H9 (cell line): ENCODE measurements at regions not wholly inside any gene's neighbourhood (a gene's known extent, or its start where the extent isn't known, plus 50 kb on each side); places are given as distances from the start of the nearest gene placed in this dataset.

ENCODE experiments used
- DNase-seq: peaks from one replicate; pipeline ENCODE4 v3.0.0-alpha.2; 2017
- H2AFZ ChIP-seq: one replicate; pipeline ENCODE4 v1.6.1; 2013; ENCODE audit warnings: mild to moderate bottlenecking, low read length, control low read depth, moderate library complexity
- H2AK5ac ChIP-seq: 2 replicates; pipeline ENCODE4 v1.6.1; 2013; ENCODE audit warnings: low read length, control low read depth, mixed read lengths; ENCODE audit not compliant: insufficient read length
- H2BK120ac ChIP-seq: one replicate; pipeline ENCODE4 v1.6.1; 2013; ENCODE audit warnings: low read depth, mild to moderate bottlenecking, low read length, control low read depth, inconsistent platforms; ENCODE audit not compliant: poor library complexity, severe bottlenecking
- H2BK12ac ChIP-seq: 2 replicates; pipeline ENCODE4 v1.6.1; 2013; ENCODE audit warnings: low read length, control low read depth, mixed read lengths, low read depth; ENCODE audit not compliant: insufficient read length
- H2BK15ac ChIP-seq: 2 replicates; pipeline ENCODE4 v1.6.1; 2013; ENCODE audit warnings: low read depth, low read length, control low read depth
- H2BK20ac ChIP-seq: one replicate; pipeline ENCODE4 v1.6.1; 2013; ENCODE audit warnings: low read depth, mild to moderate bottlenecking, low read length, control low read depth, inconsistent platforms; ENCODE audit not compliant: poor library complexity, severe bottlenecking
- H2BK5ac ChIP-seq: 2 replicates; pipeline ENCODE4 v1.6.1; 2013; ENCODE audit warnings: low read length, control low read depth, mixed read lengths; ENCODE audit not compliant: insufficient read length
- H3K14ac ChIP-seq: 2 replicates; pipeline ENCODE4 v1.6.1; 2013; ENCODE audit warnings: low read length, control low read depth; ENCODE audit not compliant: insufficient read depth
- H3K18ac ChIP-seq: 2 replicates; pipeline ENCODE4 v1.6.1; 2013; ENCODE audit warnings: low read depth, mild to moderate bottlenecking, mixed read lengths, low read length, control low read depth; ENCODE audit not compliant: insufficient read length
- H3K23ac ChIP-seq: 2 replicates; pipeline ENCODE4 v1.6.1; 2013; ENCODE audit warnings: low read length, control low read depth, mixed read lengths, low read depth; ENCODE audit not compliant: insufficient read length
- H3K23me2 ChIP-seq: 2 replicates; pipeline ENCODE4 v1.6.1; 2013; ENCODE audit warnings: low read depth, mild to moderate bottlenecking, mixed read lengths, low read length, control low read depth; ENCODE audit not compliant: insufficient read length, poor library complexity, severe bottlenecking
- H3K27ac ChIP-seq: 2 replicates; pipeline ENCODE4 v1.5.1; 2013; ENCODE audit warnings: low read length, control low read depth, mixed read lengths, low read depth; ENCODE audit not compliant: insufficient read length
- H3K27me3 ChIP-seq: 2 replicates; pipeline ENCODE4 v1.6.1; 2013; ENCODE audit warnings: low read length, control low read depth, inconsistent platforms; ENCODE audit not compliant: insufficient read depth
- H3K4ac ChIP-seq: 2 replicates; pipeline ENCODE4 v1.6.1; 2013; ENCODE audit warnings: low read depth, mild to moderate bottlenecking, control low read depth, inconsistent platforms, low read length, moderate library complexity
- H3K4me1 ChIP-seq: 2 replicates; pipeline ENCODE4 v1.6.1; 2013; ENCODE audit warnings: low read length, control low read depth, inconsistent platforms; ENCODE audit not compliant: insufficient read depth
- H3K4me2 ChIP-seq: 2 replicates; pipeline ENCODE4 v1.6.1; 2013; ENCODE audit warnings: low read length, control low read depth, mixed read lengths; ENCODE audit not compliant: insufficient read length, insufficient read depth
- H3K56ac ChIP-seq: 2 replicates; pipeline ENCODE4 v1.6.1; 2013; ENCODE audit warnings: low read depth, mild to moderate bottlenecking, mixed read lengths, low read length, control low read depth; ENCODE audit not compliant: insufficient read length
- H3K79me1 ChIP-seq: 2 replicates; pipeline ENCODE4 v1.6.1; 2013; ENCODE audit warnings: low read depth, mild to moderate bottlenecking, moderate library complexity, low read length, control low read depth, inconsistent platforms; ENCODE audit not compliant: insufficient read depth, poor library complexity, severe bottlenecking
- H3K79me2 ChIP-seq: 2 replicates; pipeline ENCODE4 v1.6.1; 2013; ENCODE audit warnings: low read length, control low read depth, inconsistent platforms; ENCODE audit not compliant: insufficient read depth
- H3K9ac ChIP-seq: 2 replicates; pipeline ENCODE4 v1.6.1; 2013; ENCODE audit warnings: low read length, control low read depth, mixed read lengths; ENCODE audit not compliant: insufficient read length; ENCODE audit errors: extremely low read depth
- H3K9me3 ChIP-seq: one replicate; pipeline ENCODE4 v1.6.1; 2013; ENCODE audit warnings: low read depth, low read length, inconsistent platforms; ENCODE audit not compliant: control insufficient read depth
- H3T11ph ChIP-seq: one replicate; pipeline ENCODE4 v1.6.1; 2013; ENCODE audit warnings: mild to moderate bottlenecking, low read length, control low read depth, inconsistent platforms
- H4K20me1 ChIP-seq: one replicate; pipeline ENCODE4 v1.6.1; 2013; ENCODE audit not compliant: control insufficient read depth, insufficient read length, insufficient read depth
- H4K5ac ChIP-seq: 2 replicates; pipeline ENCODE4 v1.6.1; 2013; ENCODE audit warnings: low read depth, mild to moderate bottlenecking, mixed read lengths, low read length, control low read depth; ENCODE audit not compliant: insufficient read length
- H4K8ac ChIP-seq: replicated peaks from 2 replicates; pipeline ENCODE4 v1.6.1; 2013; ENCODE audit warnings: low read length, control low read depth, mixed read lengths, low read depth; ENCODE audit not compliant: insufficient read length
- H4K91ac ChIP-seq: 2 replicates; pipeline ENCODE4 v1.6.1; 2013; ENCODE audit warnings: low read depth, mild to moderate bottlenecking, moderate library complexity, mixed read lengths, low read length, control low read depth; ENCODE audit not compliant: insufficient read length
- H3K27ac Mint-ChIP-seq, 3 experiments: 2 replicates in 2 of 3; 3 replicates in 1 of 3; pipeline ENCODE4 v1.8.0; 2020 to 2021; ENCODE audit warnings: mixed read lengths in 3 of 3, mild to moderate bottlenecking in 1 of 3, moderate library complexity in 1 of 3
- H3K27me3 Mint-ChIP-seq: 2 replicates; pipeline ENCODE4 v1.8.0; 2021; ENCODE audit warnings: low read depth, mild to moderate bottlenecking, moderate library complexity, mixed read lengths
- H3K36me3 Mint-ChIP-seq, 3 experiments: 2 replicates in 2 of 3; 3 replicates in 1 of 3; pipeline ENCODE4 v1.8.0; 2020 to 2021; ENCODE audit warnings: low read depth in 3 of 3, mixed read lengths in 3 of 3; ENCODE audit not compliant: insufficient read depth in 1 of 3
- H3K4me1 Mint-ChIP-seq, 2 experiments: 2 replicates each; pipeline ENCODE4 v1.8.0; 2020; ENCODE audit warnings: mixed read lengths in 2 of 2
- H3K4me3 Mint-ChIP-seq, 2 experiments: 2 replicates in 1 of 2; 3 replicates in 1 of 2; pipeline ENCODE4 v1.8.0; 2020 to 2021; ENCODE audit warnings: mild to moderate bottlenecking in 2 of 2, mixed read lengths in 2 of 2, moderate library complexity in 1 of 2
- H3K9me3 Mint-ChIP-seq, 2 experiments: 2 replicates in 1 of 2; 3 replicates in 1 of 2; pipeline ENCODE4 v1.8.0; 2020; ENCODE audit warnings: mild to moderate bottlenecking in 2 of 2, mixed read lengths in 2 of 2, moderate library complexity in 1 of 2
- CTCF ChIP-seq: fragments of 200-600 bp; sonication (generic); conservative IDR thresholded peaks from 3 replicates; pipeline ENCODE4 v1.8.0; 2021; ENCODE audit warnings: antibody characterized with exemption, mild to moderate bottlenecking
- WGBS: extraction: QIAGEN DNeasy Blood & Tissue Kit; methylation state at CpG from one replicate; pipeline ENCODE4 v1.1.7; 2013; ENCODE audit warnings: missing lambda C conversion rate, low lambda C conversion rate, mixed read lengths; ENCODE audit not compliant: insufficient read length; ENCODE audit errors: extremely low coverage; 5-methylcytosine and 5-hydroxymethylcytosine counted together

DNA sequence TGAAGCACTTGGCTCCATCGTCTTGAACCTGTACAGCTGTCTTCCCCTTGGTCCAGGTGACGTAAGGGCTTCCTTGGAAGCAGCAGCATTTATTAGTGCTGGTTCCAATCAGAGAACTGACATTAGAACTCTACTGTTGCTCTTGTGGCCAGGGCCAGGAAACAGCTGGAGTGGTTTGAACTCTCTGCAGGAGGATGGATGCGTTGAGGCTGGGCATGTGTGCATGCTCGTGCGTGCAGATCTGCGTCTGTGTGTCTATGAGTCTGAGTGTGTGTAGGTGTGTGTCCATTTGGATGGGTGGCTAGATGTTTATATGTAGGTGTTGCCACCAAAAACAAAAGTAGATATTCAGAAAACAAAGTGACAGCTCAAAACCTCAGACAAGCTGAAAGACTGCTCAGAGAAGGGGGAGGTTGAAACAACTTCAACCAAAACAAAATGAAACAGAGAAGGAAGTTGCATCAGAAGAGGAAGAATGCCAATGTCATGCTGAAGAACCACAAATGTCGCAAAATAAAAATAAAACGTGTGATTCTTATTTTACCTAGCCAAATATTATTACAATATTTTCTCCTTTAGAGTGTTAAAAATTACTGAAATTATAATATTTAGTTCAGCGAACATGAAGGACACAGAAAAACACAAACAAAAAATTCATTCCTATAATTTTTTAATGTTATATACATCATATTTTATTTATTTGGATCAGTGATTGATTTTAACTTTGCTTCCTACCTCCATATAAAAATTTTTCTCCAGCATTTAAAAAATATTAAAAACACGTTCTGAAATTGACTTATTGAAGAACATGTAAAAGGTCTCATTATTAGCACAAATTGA lies 96.1 kb upstream of the MKLN1 start:
- H3K36me3 Mint-ChIP-seq: no peaks in the 10 kb centered on the region
- H3T11ph ChIP-seq: no peak overlapping the region
- H3K9ac ChIP-seq: no peak overlapping the region
- peak overlapping the region; percentile 12 for H4K91ac ChIP-seq
- H4K5ac ChIP-seq: no peak overlapping the region
- H3K4me3 Mint-ChIP-seq: no peak overlapping the region
- H3K4ac ChIP-seq: no peak overlapping the region
- H2BK15ac ChIP-seq: no peak overlapping the region
- H3K27ac Mint-ChIP-seq: peak overlapping the region; percentile 17 to 50 (median 35); a peak in 6 of 7 replicates
- no CpG with 5 or more reads among the region's 10 CpGs for WGBS
- H3K79me1 ChIP-seq: no peaks in the 10 kb centered on the region
- H3K27me3 Mint-ChIP-seq: peaks cover 3% of the 10 kb centered on the region; the same call in 1 of the 2 replicates
- 0 out of 2 replicates have a peak overlapping the region, but pooled peaks have one; percentile 5 for H3K14ac ChIP-seq
- H3K18ac ChIP-seq: peak overlapping the region; percentile 72
- DNase-seq: no peak
- H3K4me1 ChIP-seq: peaks cover 3% of the 10 kb centered on the region; the same call in 1 of the 2 replicates
- no peak overlapping the region for H2BK120ac ChIP-seq
- no peak for TF ChIP-seq CTCF
- H2AK5ac ChIP-seq: no peak overlapping the region
- H3K79me2 ChIP-seq: no peaks in the 10 kb centered on the region
- H3K9me3 Mint-ChIP-seq: peaks cover 0 to 4% of the 10 kb centered on the region in 2 experiments; a peak in 1 of 5 replicates
- peak overlapping the region; percentile 69 for H4K8ac ChIP-seq
- no peaks in the 10 kb centered on the region for H4K20me1 ChIP-seq
- H3K56ac ChIP-seq: no peak overlapping the region
- H3K4me1 Mint-ChIP-seq: peaks cover 17 to 27% of the 10 kb centered on the region in 2 experiments
- H2AFZ ChIP-seq: peak overlapping the region; percentile 9
- H3K27ac ChIP-seq: no peak overlapping the region
- H3K23me2 ChIP-seq: no peaks in the 10 kb centered on the region
- H3K23ac ChIP-seq: no peak overlapping the region
- H2BK20ac ChIP-seq: no peak overlapping the region
- H2BK12ac ChIP-seq: no peak overlapping the region
- H3K27me3 ChIP-seq: no peaks in the 10 kb centered on the region
- no peaks in the 10 kb centered on the region for H3K9me3 ChIP-seq
- H3K4me2 ChIP-seq: no peak overlapping the region
- H2BK5ac ChIP-seq: no peak overlapping the region
